DMS153 treated with DMSO at 0.1 percent for 48 hours (cell line): ENCODE measurements at regions not wholly inside any gene's neighbourhood (a gene's known extent, or its start where the extent isn't known, plus 50 kb on each side); places are given as distances from the start of the nearest gene placed in this dataset.
"Not testable (repeated sequence)": the region's sequence is repeated elsewhere in the genome, so short reads cannot be mapped to it uniquely, and the experiment has no call there.

Experiments
- DNase-seq: peaks from one replicate; lab custom pipeline; 2025; ENCODE audit not compliant: unreplicated experiment; lab: John Stamatoyannopoulos, UW

GRCh38 chr7:85376589-85376988 lies 189.7 kb upstream of the SEMA3D start:
- DNase-seq, result no peak

- DNase-seq, result no peak
Measured at GRCh38 chr7:85356916-85357315, 170.1 kb upstream of the SEMA3D start.

GRCh38 chr7:85343484-85343883 lies 156.6 kb upstream of the SEMA3D start:
- DNase-seq, result no peak

GRCh38 chr7:85342781-85343180 lies 155.9 kb upstream of the SEMA3D start:
- no peak for DNase-seq

GRCh38 chr7:85341973-85342372 lies 155.1 kb upstream of the SEMA3D start:
- no peak for DNase-seq

- DNase-seq, result no peak
Measured at GRCh38 chr7:85341121-85341520, 154.3 kb upstream of the SEMA3D start.

GRCh38 chr7:85336086-85336485 lies 149.2 kb upstream of the SEMA3D start:
- no peak for DNase-seq

- not testable (repeated sequence) for DNase-seq
Measured at GRCh38 chr7:85335113-85335512, 148.3 kb upstream of the SEMA3D start.

- no peak for DNase-seq
Measured at GRCh38 chr7:85328456-85328998, 141.7 kb upstream of the SEMA3D start.

GRCh38 chr7:85324145-85324799 lies 137.4 kb upstream of the SEMA3D start:
- no peak for DNase-seq

GRCh38 chr7:85322252-85322651 lies 135.4 kb upstream of the SEMA3D start:
- no peak for DNase-seq

GRCh38 chr7:85320699-85321476 lies 134.0 kb upstream of the SEMA3D start:
- no peak for DNase-seq

GRCh38 chr7:85316489-85316888 lies 129.6 kb upstream of the SEMA3D start:
- no peak for DNase-seq

GRCh38 chr7:85310301-85310700 lies 123.4 kb upstream of the SEMA3D start:
- DNase-seq, result no peak

- no peak for DNase-seq
Measured at GRCh38 chr7:85306115-85306514, 119.3 kb upstream of the SEMA3D start.

- no peak for DNase-seq
Measured at GRCh38 chr7:85294176-85294575, 107.3 kb upstream of the SEMA3D start.

- DNase-seq, result no peak
Measured at GRCh38 chr7:85292908-85293576, 106.2 kb upstream of the SEMA3D start.

GRCh38 chr7:85290269-85290668 lies 103.4 kb upstream of the SEMA3D start:
- no peak for DNase-seq

GRCh38 chr7:85289279-85289678 lies 102.4 kb upstream of the SEMA3D start:
- no peak for DNase-seq

GRCh38 chr7:85287106-85287825 lies 100.4 kb upstream of the SEMA3D start:
- no peak for DNase-seq

GRCh38 chr7:85286446-85286845 lies 99.6 kb upstream of the SEMA3D start:
- no peak for DNase-seq
